ENCODE measurements at regions not wholly inside any gene's neighbourhood (a gene's known extent, or its start where the extent isn't known, plus 50 kb on each side); places are given as distances from the start of the nearest gene placed in this dataset.

GRCh38 chr2:126317790-126318431, 338.0 kb upstream of the GYPC start:
- no peaks in the 10 kb centered on the region for H3K36me3 ChIP-seq (ENCODE audit: control insufficient read depth in 2 of 3, insufficient read depth in 3 of 3, low read length in 3 of 3)
- no peaks in the 10 kb centered on the region for H3K4me1 ChIP-seq (ENCODE audit: control insufficient read depth in 2 of 3, insufficient read depth in 2 of 3, low read depth in 1 of 3, low read length in 3 of 3)
- DNase-seq (no peak), FAIRE-seq (no peak)
- no peaks in the 10 kb centered on the region for H3K9me3 ChIP-seq (ENCODE audit: control insufficient read depth in 2 of 3, insufficient read depth in 1 of 3, low read length in 3 of 3)
- no peak for TF ChIP-seq CTCF (IDR thresholded peaks at IDR 0.05; ENCODE audit: borderline replicate concordance, extremely low read depth, insufficient read depth)
- H3K9ac ChIP-seq (ENCODE audit: low read length in 3 of 3) = no peak overlapping the region
- H3K27me3 ChIP-seq (ENCODE audit: control insufficient read depth, insufficient read depth, low read length) = no peaks in the 10 kb centered on the region
- H3K4me3 ChIP-seq (ENCODE audit: low read length in 3 of 3) = no peak overlapping the region
- no peak overlapping the region for H3K27ac ChIP-seq (ENCODE audit: low read depth in 2 of 2, low read length in 2 of 2)
- intact Hi-C loops (cut with DNase I) = no loop called here

GRCh38 chr2:126322342-126322741, 333.6 kb upstream of the GYPC start:
- H3K4me3 ChIP-seq (ENCODE audit: low read length in 3 of 3) = no peak overlapping the region
- H3K9ac ChIP-seq (ENCODE audit: low read length in 3 of 3) = no peak overlapping the region
- H3K9me3 ChIP-seq (ENCODE audit: control insufficient read depth in 2 of 3, insufficient read depth in 1 of 3, low read length in 3 of 3) = no peaks in the 10 kb centered on the region
- no peaks in the 10 kb centered on the region for H3K27me3 ChIP-seq (ENCODE audit: control insufficient read depth, insufficient read depth, low read length)
- TF ChIP-seq CTCF (IDR thresholded peaks at IDR 0.05; ENCODE audit: borderline replicate concordance, extremely low read depth, insufficient read depth) = no peak
- H3K4me1 ChIP-seq (ENCODE audit: control insufficient read depth in 2 of 3, insufficient read depth in 2 of 3, low read depth in 1 of 3, low read length in 3 of 3) = no peaks in the 10 kb centered on the region
- DNase-seq (no peak), FAIRE-seq (no peak)
- intact Hi-C loops (cut with DNase I) = no loop called here
- H3K36me3 ChIP-seq (ENCODE audit: control insufficient read depth in 2 of 3, insufficient read depth in 3 of 3, low read length in 3 of 3) = no peaks in the 10 kb centered on the region
- no peak overlapping the region for H3K27ac ChIP-seq (ENCODE audit: low read depth in 2 of 2, low read length in 2 of 2)

GRCh38 chr2:126325202-126325601, 330.8 kb upstream of the GYPC start:
- no peak for TF ChIP-seq CTCF (IDR thresholded peaks at IDR 0.05; ENCODE audit: borderline replicate concordance, extremely low read depth, insufficient read depth)

GRCh38 chr2:126329173-126329572, 326.8 kb upstream of the GYPC start:
- Histone ChIP-seq H3K36me3 (ENCODE audit: control insufficient read depth in 2 of 3, insufficient read depth in 3 of 3, low read length in 3 of 3) (no peaks in the 10 kb centered on the region), H3K27me3 (ENCODE audit: control insufficient read depth, insufficient read depth, low read length) (no peaks in the 10 kb centered on the region), H3K4me1 (ENCODE audit: control insufficient read depth in 2 of 3, insufficient read depth in 2 of 3, low read depth in 1 of 3, low read length in 3 of 3) (no peaks in the 10 kb centered on the region), H3K27ac (ENCODE audit: low read depth in 2 of 2, low read length in 2 of 2) (no peak overlapping the region), H3K9ac (ENCODE audit: low read length in 3 of 3) (no peak overlapping the region), H3K4me3 (ENCODE audit: low read length in 3 of 3) (no peak overlapping the region), H3K9me3 (ENCODE audit: control insufficient read depth in 2 of 3, insufficient read depth in 1 of 3, low read length in 3 of 3) (peaks cover 0 to 13% (median 2%) of the 10 kb centered on the region in 3 donors)
- DNase-seq (no peak), FAIRE-seq (no peak)
- TF ChIP-seq CTCF (IDR thresholded peaks at IDR 0.05; ENCODE audit: borderline replicate concordance, extremely low read depth, insufficient read depth) = no peak
- intact Hi-C loops (cut with DNase I) = no loop called here

More at GRCh38 chr2:126325202-126325601, 330.8 kb upstream of the GYPC start:
- FAIRE-seq = no peak
- Histone ChIP-seq H3K27ac (ENCODE audit: low read depth in 2 of 2, low read length in 2 of 2) (no peak overlapping the region), H3K4me3 (ENCODE audit: low read length in 3 of 3) (no peak overlapping the region), H3K4me1 (ENCODE audit: control insufficient read depth in 2 of 3, insufficient read depth in 2 of 3, low read depth in 1 of 3, low read length in 3 of 3) (no peaks in the 10 kb centered on the region), H3K9me3 (ENCODE audit: control insufficient read depth in 2 of 3, insufficient read depth in 1 of 3, low read length in 3 of 3) (no peaks in the 10 kb centered on the region), H3K36me3 (ENCODE audit: control insufficient read depth in 2 of 3, insufficient read depth in 3 of 3, low read length in 3 of 3) (no peaks in the 10 kb centered on the region), H3K9ac (ENCODE audit: low read length in 3 of 3) (no peak overlapping the region), H3K27me3 (ENCODE audit: control insufficient read depth, insufficient read depth, low read length) (no peaks in the 10 kb centered on the region)
- intact Hi-C loops (cut with DNase I) = no loop called here
- DNase-seq = peak in 1 of 5 donors; percentile 1
